ENCODE measurements at regions not wholly inside any gene's neighbourhood (a gene's known extent, or its start where the extent isn't known, plus 50 kb on each side); places are given as distances from the start of the nearest gene placed in this dataset.

DNA sequence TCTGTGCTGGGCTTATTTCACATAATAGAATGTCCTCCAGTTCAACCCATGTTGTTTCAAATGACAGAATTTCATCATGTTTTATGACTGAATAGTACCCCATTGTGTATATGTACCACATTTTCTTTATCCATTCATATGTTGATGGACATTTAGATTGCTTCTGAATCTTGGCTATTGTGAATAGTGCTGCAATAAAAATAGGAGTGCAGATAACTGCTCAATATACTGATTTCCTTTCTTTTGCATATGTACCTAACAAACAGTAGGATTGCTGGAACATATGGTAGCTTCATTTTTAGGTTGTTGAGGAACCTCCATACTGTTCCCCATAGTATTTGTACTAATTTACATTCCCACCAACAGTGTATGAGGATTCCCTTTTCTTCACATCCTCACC, 491.1 kb downstream of the BRINP3 start:
- TF ChIP-seq POLR2A (IDR thresholded peaks at IDR 0.05) = no peak
- TF ChIP-seq, protein P1, sequence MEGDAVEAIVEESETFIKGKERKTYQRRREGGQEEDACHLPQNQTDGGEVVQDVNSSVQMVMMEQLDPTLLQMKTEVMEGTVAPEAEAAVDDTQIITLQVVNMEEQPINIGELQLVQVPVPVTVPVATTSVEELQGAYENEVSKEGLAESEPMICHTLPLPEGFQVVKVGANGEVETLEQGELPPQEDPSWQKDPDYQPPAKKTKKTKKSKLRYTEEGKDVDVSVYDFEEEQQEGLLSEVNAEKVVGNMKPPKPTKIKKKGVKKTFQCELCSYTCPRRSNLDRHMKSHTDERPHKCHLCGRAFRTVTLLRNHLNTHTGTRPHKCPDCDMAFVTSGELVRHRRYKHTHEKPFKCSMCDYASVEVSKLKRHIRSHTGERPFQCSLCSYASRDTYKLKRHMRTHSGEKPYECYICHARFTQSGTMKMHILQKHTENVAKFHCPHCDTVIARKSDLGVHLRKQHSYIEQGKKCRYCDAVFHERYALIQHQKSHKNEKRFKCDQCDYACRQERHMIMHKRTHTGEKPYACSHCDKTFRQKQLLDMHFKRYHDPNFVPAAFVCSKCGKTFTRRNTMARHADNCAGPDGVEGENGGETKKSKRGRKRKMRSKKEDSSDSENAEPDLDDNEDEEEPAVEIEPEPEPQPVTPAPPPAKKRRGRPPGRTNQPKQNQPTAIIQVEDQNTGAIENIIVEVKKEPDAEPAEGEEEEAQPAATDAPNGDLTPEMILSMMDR (IDR thresholded peaks at IDR 0.05) = no peak

All from body of pancreas (tissue), 4 donors.